HG03066 (cell line): ENCODE measurements at regions not wholly inside any gene's neighbourhood (a gene's known extent, or its start where the extent isn't known, plus 50 kb on each side); places are given as distances from the start of the nearest gene placed in this dataset.
"Not testable (repeated sequence)": the region's sequence is repeated elsewhere in the genome, so short reads cannot be mapped to it uniquely, and the experiment has no call there.

ENCODE experiments used
- ATAC-seq: cut with Tn5 transposase; IDR thresholded peaks from one replicate; pipeline ENCODE4 v1.9.1; 2021; ENCODE audit warnings: low read depth; ENCODE audit not compliant: unreplicated experiment

DNA sequence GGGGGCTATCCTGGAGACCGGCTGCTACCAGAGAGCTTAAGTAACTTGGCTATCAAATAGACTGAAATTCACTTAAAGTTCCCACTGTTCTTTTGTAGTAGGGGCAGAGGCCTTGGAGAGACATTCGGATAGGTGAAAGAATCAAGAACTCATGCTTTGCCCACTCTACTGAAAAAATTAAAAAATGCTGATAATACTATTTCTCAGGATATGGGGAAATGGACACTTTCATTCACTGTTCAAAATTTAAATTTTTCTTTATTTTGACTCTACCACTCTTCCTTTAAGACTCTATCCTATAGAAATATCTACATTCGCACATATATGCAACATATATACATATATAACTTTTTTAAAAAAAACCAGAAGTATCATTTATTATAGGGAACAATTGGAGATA is 117.8 kb upstream of the CHD6 start:
- no peak for ATAC-seq

DNA sequence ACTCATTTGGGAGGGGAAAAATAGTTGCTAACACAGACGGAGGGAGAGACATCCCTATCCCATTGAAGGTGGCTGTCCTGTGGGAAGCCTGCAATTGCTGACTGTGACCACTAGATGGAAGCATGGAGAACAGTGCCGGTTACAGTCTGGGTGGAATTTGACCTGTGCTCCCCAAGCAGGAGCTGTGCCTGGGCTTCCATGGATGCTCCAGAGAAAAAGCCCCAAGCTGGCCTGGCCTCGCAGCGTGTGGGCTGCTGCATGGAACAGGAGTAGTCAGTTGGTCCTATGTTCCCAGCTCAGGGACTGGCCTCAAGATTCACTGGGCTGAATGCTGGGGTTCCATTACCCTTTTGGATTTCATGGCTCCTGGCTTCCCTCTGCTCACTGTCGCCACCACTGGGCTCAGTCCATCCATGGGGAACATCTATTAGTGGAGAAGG is 116.3 kb upstream of the CHD6 start:
- ATAC-seq, result no peak

DNA sequence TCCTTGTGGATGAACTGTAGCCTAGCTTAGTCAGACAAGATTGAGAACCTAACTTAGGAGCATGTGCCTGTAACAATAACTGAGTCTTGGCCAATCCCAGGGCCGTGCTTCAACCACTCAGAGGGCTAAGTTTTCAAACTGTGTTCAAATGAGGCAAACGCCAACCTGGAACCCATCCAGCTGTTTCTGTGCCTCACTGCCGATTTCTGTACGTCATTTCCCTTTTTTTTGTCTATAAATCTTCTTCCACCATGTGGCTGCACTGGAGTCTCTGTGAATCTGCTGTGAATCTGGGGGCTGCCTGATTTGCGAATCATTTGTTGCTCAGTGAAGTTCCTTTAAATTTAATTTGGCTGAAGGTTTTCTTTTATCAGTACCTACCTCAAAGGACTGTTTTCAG is 115.0 kb upstream of the CHD6 start:
- no peak for ATAC-seq

DNA sequence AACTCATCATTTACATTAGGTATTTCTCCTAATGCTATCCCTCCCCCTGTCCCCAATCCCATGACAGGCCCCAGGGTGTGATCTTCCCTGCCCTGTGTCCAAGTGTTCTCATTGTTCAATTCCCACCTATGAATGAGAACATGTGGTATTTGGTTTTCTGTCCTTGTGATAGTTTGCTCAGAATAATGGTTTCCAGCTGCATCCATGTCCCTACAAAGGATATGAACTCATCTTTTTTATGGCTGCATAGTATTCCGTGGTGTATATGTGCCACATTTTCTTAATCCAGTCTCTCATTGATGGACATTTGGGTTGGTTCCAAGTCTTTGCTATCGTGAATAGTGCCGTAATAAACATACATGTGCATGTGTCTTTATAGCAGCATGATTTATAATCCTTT is 113.0 kb upstream of the CHD6 start:
- not testable (repeated sequence) for ATAC-seq

- not testable (repeated sequence) for ATAC-seq
Observed at GRCh38 chr20:41727681-41728080, 109.5 kb upstream of the CHD6 start.

- ATAC-seq, result no peak
Observed at GRCh38 chr20:41726727-41727126, 108.5 kb upstream of the CHD6 start.

- no peak for ATAC-seq
Observed at GRCh38 chr20:41719151-41719550, 101.0 kb upstream of the CHD6 start.

GRCh38 chr20:41717483-41717882 is 99.3 kb upstream of the CHD6 start:
- ATAC-seq, result no peak

DNA sequence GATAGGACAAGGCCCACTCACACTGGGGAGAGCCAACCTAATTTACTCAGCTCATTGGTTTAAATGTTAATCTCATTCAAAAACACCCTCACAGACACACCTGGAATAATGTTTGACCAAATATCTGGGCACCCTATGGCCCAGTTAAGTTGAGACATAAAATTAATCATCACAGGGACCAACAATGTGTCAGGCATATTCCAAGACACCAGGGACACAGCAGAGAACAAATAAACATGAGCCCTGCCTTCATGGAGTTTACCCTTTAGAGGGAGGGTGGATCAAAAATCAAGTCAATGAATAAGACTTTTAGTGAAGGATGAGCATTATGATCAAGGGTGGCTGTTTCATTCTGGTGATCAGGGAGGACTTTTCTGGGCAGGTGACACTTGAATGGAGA is 98.7 kb upstream of the CHD6 start:
- no peak for ATAC-seq

DNA sequence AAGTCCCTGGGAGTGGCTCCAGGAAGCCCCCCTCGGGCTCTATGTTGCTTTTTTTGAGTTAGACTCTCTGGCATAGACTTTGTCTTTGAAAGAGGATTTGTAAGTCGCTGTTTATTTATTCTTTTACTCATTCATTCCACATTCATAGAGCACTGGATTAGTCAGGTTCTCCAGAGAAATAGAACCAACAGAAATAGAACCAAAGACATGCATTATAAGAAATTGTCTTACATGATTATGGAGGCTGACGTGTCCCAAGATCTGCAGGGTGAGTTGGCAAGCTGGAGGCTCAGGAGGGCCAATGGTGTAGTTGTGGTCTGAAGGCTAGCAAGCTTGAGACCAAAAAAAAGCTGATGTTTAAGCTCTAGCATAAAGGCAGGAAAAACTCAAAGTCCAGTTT is 98.3 kb upstream of the CHD6 start:
- no peak for ATAC-seq

GRCh38 chr20:41715526-41715925 is 97.3 kb upstream of the CHD6 start:
- ATAC-seq, result no peak

DNA sequence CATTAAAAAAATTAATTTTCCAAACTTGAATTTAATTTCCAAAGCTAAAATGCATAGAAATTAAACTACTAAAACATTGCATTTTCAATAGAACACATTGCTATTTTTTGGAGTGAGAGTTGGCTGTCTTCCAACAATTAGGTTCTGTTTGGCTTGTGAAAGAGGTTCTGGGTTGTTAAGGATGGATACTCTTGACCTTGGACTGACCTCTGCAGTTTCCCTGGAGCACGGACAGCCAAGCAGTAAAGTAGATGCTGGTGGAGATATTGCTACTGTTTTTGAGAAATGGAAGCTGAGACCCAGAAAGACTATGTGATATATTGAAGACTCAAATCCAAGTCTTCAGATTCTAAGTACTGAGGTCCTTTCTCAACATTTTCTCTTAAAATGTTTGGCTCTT is 95.9 kb upstream of the CHD6 start:
- no peak for ATAC-seq

- ATAC-seq, result no peak
Observed at GRCh38 chr20:41704896-41705295, 86.7 kb upstream of the CHD6 start.

DNA sequence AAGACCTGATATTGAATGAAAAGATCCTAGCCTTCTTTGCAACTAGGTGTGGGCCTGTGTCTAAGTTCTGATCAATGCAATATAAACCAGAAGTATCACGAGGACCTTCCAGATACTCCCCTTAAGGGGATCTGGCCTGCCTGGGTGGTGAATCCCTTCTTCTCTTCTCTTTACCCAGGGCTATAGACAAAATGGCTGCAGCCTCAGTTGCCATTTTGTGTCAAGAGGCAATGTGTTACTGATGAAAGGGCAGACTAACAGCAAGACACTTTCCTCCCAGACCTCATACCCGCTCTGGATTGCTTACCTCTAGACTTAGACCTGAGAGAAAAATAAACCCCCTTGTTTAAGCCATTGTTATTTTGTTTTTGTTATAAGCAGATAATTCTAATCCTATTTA is 84.5 kb upstream of the CHD6 start:
- ATAC-seq, result no peak

DNA sequence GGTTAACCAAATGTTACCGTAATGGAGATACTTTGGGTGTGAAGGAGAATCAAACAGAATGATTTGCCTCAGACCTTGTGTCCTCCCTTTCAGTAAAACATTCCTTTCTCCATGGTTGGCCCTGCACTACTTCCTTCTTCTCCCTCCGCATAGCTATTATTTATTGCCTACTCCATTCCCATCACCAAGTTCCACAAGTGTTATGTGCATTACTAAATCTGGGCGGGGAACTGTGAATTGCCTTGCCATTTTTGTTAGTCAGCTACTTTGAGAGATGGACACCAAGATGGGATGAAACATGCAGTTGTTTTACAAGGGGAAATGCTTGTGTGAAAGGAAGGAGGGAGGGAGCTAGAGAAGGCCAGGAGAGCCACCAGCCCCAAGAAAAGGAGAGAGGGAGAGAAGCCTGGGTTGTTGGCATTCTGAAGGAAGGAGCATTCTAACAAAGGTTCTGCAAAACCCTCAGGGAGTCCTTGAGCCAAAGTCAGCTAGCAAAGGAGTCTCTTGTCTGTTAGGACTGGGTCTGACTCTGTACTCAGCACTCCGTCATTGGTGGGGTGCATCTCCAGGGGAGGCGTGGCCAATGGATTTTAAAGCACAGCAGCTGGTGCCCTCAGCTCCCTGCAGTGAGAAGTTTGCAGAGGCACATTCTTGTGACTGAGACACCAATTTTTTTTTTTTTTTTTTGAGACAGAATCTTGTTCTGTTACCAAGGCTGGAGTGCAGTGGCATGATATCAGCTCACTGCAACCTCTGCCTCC is 83.6 kb upstream of the CHD6 start:
- no peak for ATAC-seq

GRCh38 chr20:41699673-41700072 is 81.5 kb upstream of the CHD6 start:
- not testable (repeated sequence) for ATAC-seq

GRCh38 chr20:41697861-41698559 is 79.8 kb upstream of the CHD6 start:
- no peak for ATAC-seq

GRCh38 chr20:41696428-41696827 is 78.3 kb upstream of the CHD6 start:
- no peak for ATAC-seq

GRCh38 chr20:41694796-41695195 is 76.6 kb upstream of the CHD6 start:
- no peak for ATAC-seq

DNA sequence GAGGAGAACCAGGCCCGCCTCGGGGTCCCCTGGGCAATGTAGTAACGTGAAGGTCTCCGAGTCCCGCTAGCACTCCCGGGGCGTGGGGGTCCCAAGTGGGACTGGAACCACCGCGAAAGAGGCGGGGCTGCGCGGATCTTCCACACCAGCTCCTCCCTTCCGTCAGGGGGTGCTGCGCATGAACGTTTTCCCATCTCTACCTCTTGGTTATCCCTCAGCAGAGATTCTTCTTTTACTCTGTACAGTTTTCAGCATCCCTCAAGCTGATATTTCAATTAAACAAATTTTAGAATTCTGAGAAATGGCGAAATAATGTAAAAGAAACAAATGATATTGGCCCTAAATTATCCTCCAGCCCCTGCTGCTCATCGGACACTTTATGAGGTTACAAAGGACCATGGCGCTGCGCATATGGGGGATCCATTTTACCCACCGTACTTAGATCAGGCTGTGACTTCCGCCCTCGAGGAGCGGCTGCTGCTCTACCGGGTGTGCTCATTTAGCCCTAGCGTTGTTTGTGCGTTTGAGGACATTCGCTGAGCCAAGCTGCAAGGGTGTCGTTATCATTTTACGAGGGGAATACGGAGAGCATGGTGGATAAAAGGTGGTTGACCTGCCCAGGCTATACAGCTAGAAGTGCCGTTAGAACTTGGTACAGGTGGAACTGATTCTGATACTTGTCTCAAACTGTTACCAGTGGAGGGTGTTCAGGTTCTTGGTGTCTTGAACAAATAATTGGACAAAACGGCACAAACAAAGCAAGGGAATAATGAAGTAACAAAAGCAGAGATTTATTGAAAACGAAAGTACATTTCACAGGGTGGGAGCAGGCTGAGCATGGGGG is 75.2 kb upstream of the CHD6 start:
- ATAC-seq, result peak; percentile 81

DNA sequence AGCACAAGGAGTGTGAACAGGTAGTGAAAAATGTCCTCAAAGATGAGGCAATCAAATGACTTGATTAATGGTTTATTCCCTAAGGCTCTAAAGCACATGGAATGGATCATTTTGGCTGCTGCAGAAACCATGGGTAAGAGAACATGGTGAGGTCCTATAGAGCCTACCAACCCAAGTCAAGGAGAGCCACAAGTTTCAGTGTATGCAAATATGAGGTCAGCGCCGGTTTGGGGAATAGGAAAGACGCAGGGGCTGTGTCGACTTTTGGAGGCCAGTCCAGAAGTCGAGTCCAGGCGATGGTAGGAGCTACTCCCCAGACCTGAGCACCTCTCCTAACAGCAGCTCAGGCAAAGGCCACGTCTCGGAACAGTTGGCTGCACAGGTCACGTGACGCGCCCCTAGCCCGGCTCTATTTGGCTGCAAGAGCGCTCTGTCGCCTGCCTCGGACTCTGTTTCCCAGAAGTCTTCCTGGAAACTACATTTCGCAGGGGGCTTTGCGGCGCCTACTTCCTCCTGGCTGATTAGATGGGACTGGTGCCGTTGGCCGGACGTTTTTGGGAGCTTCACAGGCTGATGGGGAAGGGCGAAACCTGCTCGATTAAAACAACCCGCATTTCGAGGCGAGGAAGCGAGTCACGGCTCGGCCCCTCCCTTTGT is 74.4 kb upstream of the CHD6 start:
- peak; percentile 56 for ATAC-seq
